Fibroblast of skin of right quadriceps (primary cell): ENCODE measurements at regions not wholly inside any gene's neighbourhood (a gene's known extent, or its start where the extent isn't known, plus 50 kb on each side); places are given as distances from the start of the nearest gene placed in this dataset.

Experiments used
- DNase-seq: peaks from one replicate; pipeline ENCODE4 v3.0.0-alpha.2; 2013

- no peak for DNase-seq
These were observed 137.6 kb upstream of the TOPAZ1 start for GRCh38 chr3:44104043-44104442.

- DNase-seq, result peak; percentile 36
These were observed 136.9 kb upstream of the TOPAZ1 start for GRCh38 chr3:44104668-44105321.

DNA sequence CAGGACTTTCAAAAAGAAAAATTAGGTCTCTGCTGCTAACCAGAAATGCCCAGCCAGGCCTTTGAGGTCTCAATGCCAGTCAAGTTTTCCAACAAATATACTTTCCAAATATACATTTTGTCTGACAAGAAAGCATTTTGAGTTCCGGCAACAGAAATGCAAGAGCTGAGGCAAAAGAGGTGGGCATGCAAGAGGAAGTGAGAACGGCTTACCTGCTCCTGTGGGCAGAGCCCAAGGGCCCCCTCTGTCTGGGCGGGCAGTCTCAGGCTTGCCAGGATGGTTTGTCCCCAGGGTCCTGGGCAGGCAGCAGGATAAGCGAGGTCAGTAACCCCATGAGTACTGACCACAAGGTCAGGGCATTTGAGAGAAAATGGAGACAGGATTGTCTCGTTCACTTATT is 136.1 kb upstream of the TOPAZ1 start:
- no peak for DNase-seq

- no peak for DNase-seq
These were observed 134.9 kb upstream of the TOPAZ1 start for GRCh38 chr3:44106756-44107155.

GRCh38 chr3:44108481-44108880 is 133.2 kb upstream of the TOPAZ1 start:
- DNase-seq, result no peak

GRCh38 chr3:44109771-44110361 is 131.8 kb upstream of the TOPAZ1 start:
- DNase-seq, result no peak

GRCh38 chr3:44110648-44111047 is 131.0 kb upstream of the TOPAZ1 start:
- DNase-seq, result no peak

GRCh38 chr3:44111482-44111881 is 130.2 kb upstream of the TOPAZ1 start:
- DNase-seq, result no peak

GRCh38 chr3:44114142-44114541 is 127.5 kb upstream of the TOPAZ1 start:
- peak; percentile 7 for DNase-seq

- no peak for DNase-seq
These were observed 124.4 kb upstream of the TOPAZ1 start for GRCh38 chr3:44117239-44117638.

- DNase-seq, result no peak
These were observed 124.0 kb upstream of the TOPAZ1 start for GRCh38 chr3:44117736-44118135.

- no peak for DNase-seq
These were observed 120.7 kb upstream of the TOPAZ1 start for GRCh38 chr3:44120721-44121582.

- peak; percentile 8 for DNase-seq
These were observed 116.4 kb upstream of the TOPAZ1 start for GRCh38 chr3:44125246-44125645.

DNA sequence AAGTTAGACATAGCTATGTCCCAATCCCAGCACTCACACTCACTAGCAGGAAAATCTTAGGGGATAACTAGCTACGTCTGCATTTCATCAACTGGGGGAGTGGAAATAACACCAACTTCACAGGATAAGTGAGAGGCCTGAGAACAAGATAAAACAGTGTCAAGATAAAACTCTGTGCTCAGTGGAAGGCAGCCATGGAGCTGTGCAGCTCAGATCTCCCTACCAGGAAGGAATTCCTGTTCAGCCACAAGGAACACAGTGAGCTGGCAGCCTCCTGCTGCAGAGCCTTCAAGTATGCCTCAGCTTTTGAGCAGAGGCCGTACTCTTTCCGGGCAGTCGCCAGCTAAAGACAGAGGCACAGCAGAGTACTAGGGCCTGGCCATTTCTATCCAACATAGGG is 115.8 kb upstream of the TOPAZ1 start:
- no peak for DNase-seq

- no peak for DNase-seq
These were observed 113.5 kb upstream of the TOPAZ1 start for GRCh38 chr3:44128057-44128775.

DNA sequence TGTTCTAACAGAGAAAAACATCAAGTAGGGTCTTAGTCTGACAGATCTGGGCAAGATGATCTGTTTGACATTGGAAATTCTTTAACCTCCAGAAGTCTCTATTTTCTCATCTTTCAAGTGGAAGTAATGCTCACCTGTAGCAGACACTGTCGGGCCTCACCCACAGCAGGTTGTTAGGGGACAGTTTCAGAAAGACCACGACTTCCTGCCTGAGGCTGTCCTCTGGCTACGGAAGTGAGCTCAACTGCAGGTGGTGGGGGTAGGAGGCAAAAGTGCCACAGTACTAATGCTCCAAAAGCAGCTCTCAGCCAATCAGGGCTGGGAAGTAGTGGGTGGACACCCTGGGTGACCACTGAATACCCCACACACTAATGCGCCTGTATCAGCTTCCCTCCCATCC is 111.4 kb upstream of the TOPAZ1 start:
- DNase-seq, result no peak

- DNase-seq, result no peak
These were observed 109.6 kb upstream of the TOPAZ1 start for GRCh38 chr3:44132061-44132460.

DNA sequence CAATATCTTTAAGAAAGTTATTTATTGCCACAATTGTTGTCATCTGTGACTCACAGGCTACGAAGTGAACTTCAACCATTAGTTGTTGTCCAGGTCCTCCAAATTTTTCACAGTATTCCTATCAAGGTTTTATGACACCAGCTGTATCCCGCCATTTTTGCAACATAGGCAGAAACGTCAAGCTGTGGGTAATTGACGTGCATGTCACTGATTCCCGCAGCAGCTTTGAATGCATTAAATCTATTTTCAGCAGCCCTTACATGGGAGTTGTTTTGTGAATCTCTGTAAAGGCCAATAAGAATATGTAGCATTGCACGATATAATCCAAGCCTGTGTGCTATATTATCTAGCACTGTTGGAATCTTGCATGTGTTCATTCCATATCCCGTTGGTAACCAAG is 109.1 kb upstream of the TOPAZ1 start:
- no peak for DNase-seq

- no peak for DNase-seq
These were observed 105.3 kb upstream of the TOPAZ1 start for GRCh38 chr3:44136421-44136820.

DNA sequence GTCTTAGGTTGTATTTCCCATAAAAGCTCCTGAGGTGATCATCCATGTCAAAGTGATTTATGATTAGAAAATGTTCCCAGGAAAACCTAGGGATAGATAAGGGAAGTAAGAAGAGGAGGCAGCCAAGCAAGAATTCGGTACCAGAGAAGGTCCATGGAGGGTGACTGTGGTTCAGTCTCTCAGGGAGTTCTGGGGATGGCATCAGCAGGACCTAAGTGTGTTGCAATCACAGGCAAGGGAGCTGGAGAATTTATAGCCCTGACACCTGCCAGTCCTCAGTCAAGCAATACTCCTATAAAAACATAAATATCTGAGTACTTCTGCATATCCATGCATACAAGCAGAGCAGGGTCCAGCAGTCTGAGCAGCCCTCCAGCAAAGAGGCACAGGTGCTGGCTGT is 95.6 kb upstream of the TOPAZ1 start:
- no peak for DNase-seq

DNA sequence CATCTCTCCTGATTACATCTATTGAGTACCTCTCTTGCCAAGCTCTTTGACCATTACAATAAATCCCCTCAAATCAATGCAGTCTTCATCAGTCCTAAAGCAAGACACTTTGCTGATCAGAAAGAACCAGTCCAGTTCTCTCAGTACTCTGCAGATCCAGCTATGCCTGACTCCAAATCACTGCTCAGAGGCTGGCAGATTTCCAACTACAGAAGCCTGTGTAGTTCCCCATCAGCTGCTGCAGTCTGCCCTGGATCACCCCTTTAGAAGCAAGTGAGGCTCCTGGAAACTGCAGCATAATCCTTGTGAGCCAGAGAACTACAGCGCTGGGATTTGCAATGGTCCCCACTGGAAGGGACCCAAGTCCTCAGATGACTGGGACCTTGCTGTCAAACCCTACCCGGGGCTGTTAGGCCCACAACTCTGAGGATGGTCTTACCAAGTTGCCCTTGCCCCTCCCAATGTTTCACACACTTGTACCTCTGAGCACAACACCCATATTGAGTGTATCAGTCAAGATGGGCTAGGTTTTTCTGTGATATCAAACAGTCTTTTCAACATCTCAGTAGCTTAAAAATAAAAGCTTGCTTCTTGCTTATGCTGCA is 81.9 kb upstream of the TOPAZ1 start:
- DNase-seq, result no peak

- DNase-seq, result no peak
These were observed 80.9 kb upstream of the TOPAZ1 start for GRCh38 chr3:44160818-44161217.

- DNase-seq, result no peak
These were observed 69.8 kb upstream of the TOPAZ1 start for GRCh38 chr3:44171891-44172290.
